ENCODE measurements at regions not wholly inside any gene's neighbourhood (a gene's known extent, or its start where the extent isn't known, plus 50 kb on each side); places are given as distances from the start of the nearest gene placed in this dataset.

- Mint-ChIP-seq H3K36me3 (no peaks in the 10 kb centered on the region), H3K9me3 (peaks cover 5 to 22% (median 18%) of the 10 kb centered on the region in 6 donors)
Observed at GRCh38 chr10:109706026-109706560, 217.2 kb downstream of the XPNPEP1 start.

GRCh38 chr10:109701633-109702215, 221.6 kb downstream of the XPNPEP1 start:
- no peak overlapping the region for H3K27ac Mint-ChIP-seq
- H3K4me1 Mint-ChIP-seq = no peaks in the 10 kb centered on the region
- DNase-seq = no peak
- no peaks in the 10 kb centered on the region for H3K36me3 Mint-ChIP-seq
- no peak overlapping the region for H3K4me3 Mint-ChIP-seq
- H3K9me3 Mint-ChIP-seq = peaks cover 0 to 7% (median 3%) of the 10 kb centered on the region in 6 donors
- peaks cover 0 to 3% (median 0%) of the 10 kb centered on the region in 3 donors for H3K27me3 Mint-ChIP-seq (ENCODE audit: low read depth in 3 of 3)

More at GRCh38 chr10:109706026-109706560, 217.2 kb downstream of the XPNPEP1 start:
- peaks cover 0 to 1% (median 0%) of the 10 kb centered on the region in 3 donors for H3K27me3 Mint-ChIP-seq (ENCODE audit: low read depth in 3 of 3)
- no peaks in the 10 kb centered on the region for H3K4me1 Mint-ChIP-seq
- H3K27ac Mint-ChIP-seq = no peak overlapping the region
- no peak overlapping the region for H3K4me3 Mint-ChIP-seq
- DNase-seq = no peak

DNA sequence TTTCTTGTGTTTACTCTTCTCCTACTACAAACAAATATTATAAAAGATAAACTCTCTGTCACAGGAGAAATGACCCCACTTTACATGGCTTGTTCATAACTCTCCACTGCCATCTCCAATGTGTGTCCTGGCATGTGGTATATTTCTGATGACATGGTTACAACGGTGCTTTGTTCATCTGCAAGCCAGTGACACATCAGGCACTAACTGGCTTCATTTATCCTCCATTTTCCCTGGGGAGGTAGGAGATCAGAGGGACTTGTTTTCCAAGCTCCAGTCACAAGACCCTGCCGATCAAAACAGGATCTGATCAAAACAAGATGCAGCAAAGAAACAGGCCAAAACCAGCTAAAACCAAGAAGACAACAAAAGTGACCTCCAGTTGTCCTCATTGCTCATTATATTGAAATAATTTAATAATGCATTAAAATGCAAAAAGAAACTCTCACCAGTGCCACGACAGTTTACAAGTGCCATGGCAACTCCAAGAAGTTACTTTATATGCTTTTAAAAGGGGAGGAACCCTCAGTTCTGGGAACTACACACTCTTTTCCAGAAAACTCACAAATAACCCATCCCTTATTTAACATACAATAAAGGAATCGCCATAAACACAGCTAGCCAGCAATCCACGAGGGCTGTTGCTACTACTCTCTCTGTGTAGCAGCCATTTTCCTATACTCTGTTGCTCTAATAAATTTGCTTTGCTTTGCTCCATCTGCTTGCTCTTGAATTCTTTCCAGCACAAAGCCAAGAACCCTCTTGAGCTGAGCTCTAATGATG, 224.2 kb downstream of the XPNPEP1 start:
- Mint-ChIP-seq H3K36me3 (no peaks in the 10 kb centered on the region), H3K9me3 (peaks cover 0 to 2% (median 0%) of the 10 kb centered on the region in 6 donors), H3K4me3 (no peak overlapping the region), H3K27me3 (ENCODE audit: low read depth in 3 of 3) (peaks cover 0 to 3% (median 1%) of the 10 kb centered on the region in 3 donors), H3K4me1 (no peaks in the 10 kb centered on the region), H3K27ac (no peak overlapping the region)
- no peak for DNase-seq

- Mint-ChIP-seq H3K9me3 (peaks cover 0 to 2% (median 0%) of the 10 kb centered on the region in 6 donors), H3K27ac (no peak overlapping the region), H3K27me3 (ENCODE audit: low read depth in 3 of 3) (peaks cover 0 to 3% (median 1%) of the 10 kb centered on the region in 3 donors), H3K4me3 (no peak overlapping the region), H3K36me3 (no peaks in the 10 kb centered on the region), H3K4me1 (no peaks in the 10 kb centered on the region)
- DNase-seq = no peak
Observed at GRCh38 chr10:109698086-109698485, 225.2 kb downstream of the XPNPEP1 start.

- Mint-ChIP-seq H3K4me1 (no peaks in the 10 kb centered on the region), H3K9me3 (peaks cover 0 to 3% (median under 1%) of the 10 kb centered on the region in 6 donors), H3K4me3 (no peak overlapping the region), H3K27me3 (ENCODE audit: low read depth in 3 of 3) (peaks cover 0 to 5% (median 3%) of the 10 kb centered on the region in 3 donors), H3K27ac (no peak overlapping the region), H3K36me3 (no peaks in the 10 kb centered on the region)
- DNase-seq = no peak
Observed at GRCh38 chr10:109696981-109697775, 226.1 kb downstream of the XPNPEP1 start.

DNA sequence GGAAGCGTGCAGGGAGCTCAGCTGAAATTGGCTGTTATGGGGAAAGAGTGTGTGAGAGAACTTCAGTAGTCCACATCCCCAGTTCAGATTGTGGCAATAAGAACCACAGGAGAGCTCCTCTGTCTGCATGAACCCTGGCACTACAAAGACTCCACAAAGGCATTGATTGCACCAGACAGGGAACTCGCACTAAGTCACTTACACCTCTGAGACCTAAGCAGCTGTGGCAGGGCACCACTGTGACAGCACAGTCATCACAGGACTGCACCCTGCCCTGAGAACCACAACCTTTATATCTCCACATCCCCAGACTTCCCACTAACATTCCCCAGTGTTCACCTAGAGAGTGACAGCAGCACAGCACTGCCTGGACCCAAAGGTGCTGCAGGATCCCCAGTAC, 226.8 kb downstream of the XPNPEP1 start:
- Mint-ChIP-seq H3K4me3 (no peak overlapping the region), H3K27me3 (ENCODE audit: low read depth in 3 of 3) (peaks cover 0 to 5% (median 3%) of the 10 kb centered on the region in 3 donors), H3K9me3 (peaks cover 0 to 5% (median under 1%) of the 10 kb centered on the region in 6 donors), H3K36me3 (no peaks in the 10 kb centered on the region), H3K4me1 (no peaks in the 10 kb centered on the region), H3K27ac (no peak overlapping the region)
- DNase-seq = no peak

DNA sequence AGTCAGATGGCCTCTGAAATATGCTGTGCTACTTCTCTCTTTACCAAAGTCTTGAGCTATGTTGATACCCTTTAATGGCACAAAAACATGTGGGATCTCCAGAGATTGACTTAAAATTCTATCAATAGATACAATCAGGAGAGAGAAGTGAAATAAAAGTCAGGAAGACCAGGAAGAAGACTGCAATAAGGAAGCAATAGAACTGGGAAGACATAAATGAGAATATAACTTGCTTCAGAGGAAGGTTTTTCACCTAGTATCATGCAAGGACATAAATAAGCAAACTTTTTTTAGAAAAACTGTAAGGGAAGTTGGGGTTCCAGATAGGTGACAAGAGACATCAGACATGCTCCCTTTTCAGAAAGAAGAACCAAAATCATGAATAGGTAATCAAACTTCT, 227.3 kb downstream of the XPNPEP1 start:
- no peaks in the 10 kb centered on the region for H3K4me1 Mint-ChIP-seq
- H3K36me3 Mint-ChIP-seq = no peaks in the 10 kb centered on the region

DNA sequence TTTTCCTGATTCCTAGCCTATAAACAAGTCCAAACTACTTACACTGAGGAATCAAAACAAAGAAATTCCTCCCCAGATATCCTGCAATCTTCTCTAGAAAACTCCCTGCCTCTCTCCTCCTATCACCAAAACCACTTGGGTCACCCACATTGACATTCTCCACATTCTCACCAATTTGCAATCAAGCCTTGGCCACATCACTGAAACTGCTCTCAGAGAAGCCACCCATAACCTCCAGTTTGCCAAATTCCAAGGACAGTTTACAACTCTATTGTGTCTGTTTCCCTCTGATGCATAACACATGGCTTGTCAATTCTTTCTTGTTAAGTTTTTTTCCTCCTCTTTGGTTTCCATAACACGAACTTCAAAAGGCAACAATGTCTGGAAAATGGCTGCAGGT, 233.5 kb downstream of the XPNPEP1 start:
- no peaks in the 10 kb centered on the region for H3K36me3 Mint-ChIP-seq
- H3K4me3 Mint-ChIP-seq = no peak overlapping the region
- peaks cover 0 to 4% (median 1%) of the 10 kb centered on the region in 3 donors for H3K27me3 Mint-ChIP-seq (ENCODE audit: low read depth in 3 of 3)
- no peak overlapping the region for H3K27ac Mint-ChIP-seq
- no peak for DNase-seq
- H3K9me3 Mint-ChIP-seq = peaks cover 0 to 9% (median 2%) of the 10 kb centered on the region in 6 donors
- no peaks in the 10 kb centered on the region for H3K4me1 Mint-ChIP-seq

More for the DNA sequence above, 227.3 kb downstream of the XPNPEP1 start:
- DNase-seq = no peak
- Mint-ChIP-seq H3K9me3 (peaks cover 0 to 5% (median under 1%) of the 10 kb centered on the region in 6 donors), H3K27ac (no peak overlapping the region), H3K4me3 (no peak overlapping the region), H3K27me3 (ENCODE audit: low read depth in 3 of 3) (peaks cover 0 to 5% (median 3%) of the 10 kb centered on the region in 3 donors)

DNA sequence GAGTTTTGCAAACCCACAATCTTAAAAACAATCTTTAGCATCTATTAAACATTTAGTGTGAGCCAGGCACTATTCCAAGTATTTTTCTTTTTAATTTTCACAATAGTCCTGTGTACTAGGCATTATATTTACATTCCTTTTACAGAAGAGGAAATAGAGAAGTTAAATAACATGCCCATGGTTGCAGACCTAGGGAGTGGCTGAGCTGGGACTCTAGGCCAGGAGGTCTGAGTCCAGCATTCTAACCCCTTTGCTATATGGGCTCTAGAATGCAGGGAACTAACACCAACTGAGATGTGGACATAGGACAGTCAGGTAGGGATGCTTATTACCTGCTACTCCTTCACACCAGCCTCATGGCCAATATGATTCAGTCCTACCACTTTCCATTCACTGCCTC, 243.8 kb downstream of the XPNPEP1 start:
- Mint-ChIP-seq H3K4me1 (no peaks in the 10 kb centered on the region), H3K27me3 (ENCODE audit: low read depth in 3 of 3) (peaks cover 0 to 4% (median 2%) of the 10 kb centered on the region in 3 donors), H3K9me3 (peaks cover 0 to 4% (median 2%) of the 10 kb centered on the region in 6 donors), H3K36me3 (no peaks in the 10 kb centered on the region), H3K27ac (no peak overlapping the region), H3K4me3 (no peak overlapping the region)
- no peak for DNase-seq

GRCh38 chr10:109678857-109679256, 244.5 kb downstream of the XPNPEP1 start:
- H3K36me3 Mint-ChIP-seq = no peaks in the 10 kb centered on the region
- H3K27ac Mint-ChIP-seq = no peak overlapping the region
- DNase-seq = no peak
- no peaks in the 10 kb centered on the region for H3K9me3 Mint-ChIP-seq
- peaks cover 0 to 4% (median 0%) of the 10 kb centered on the region in 3 donors for H3K27me3 Mint-ChIP-seq (ENCODE audit: low read depth in 3 of 3)
- no peaks in the 10 kb centered on the region for H3K4me1 Mint-ChIP-seq
- no peak overlapping the region for H3K4me3 Mint-ChIP-seq

DNA sequence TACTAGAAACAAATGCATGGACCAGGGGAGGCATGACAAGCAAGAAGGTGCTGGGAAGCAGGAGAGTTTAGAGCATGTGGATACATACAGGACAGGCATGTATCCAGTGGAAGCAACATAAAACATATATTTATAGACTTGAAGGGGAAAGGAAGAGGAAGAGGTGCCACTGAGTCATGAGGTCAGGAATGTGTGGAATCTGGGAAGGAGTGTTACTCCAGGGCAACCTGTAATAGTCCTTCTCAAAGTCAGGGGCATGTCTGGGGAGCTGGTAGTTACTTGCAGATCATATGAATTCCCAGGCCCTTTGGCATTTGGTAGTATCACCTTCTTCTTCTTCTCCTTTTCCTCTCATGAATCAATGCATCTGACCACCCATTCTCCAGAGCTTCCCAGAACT, 246.6 kb downstream of the XPNPEP1 start:
- DNase-seq = no peak
- Mint-ChIP-seq H3K27ac (no peak overlapping the region), H3K9me3 (peaks cover 0 to 3% (median 0%) of the 10 kb centered on the region in 6 donors), H3K27me3 (ENCODE audit: low read depth in 3 of 3) (peaks cover 0 to 4% (median 0%) of the 10 kb centered on the region in 3 donors), H3K4me1 (no peaks in the 10 kb centered on the region), H3K4me3 (no peak overlapping the region), H3K36me3 (no peaks in the 10 kb centered on the region)

GRCh38 chr10:109668703-109669102, 254.6 kb downstream of the XPNPEP1 start:
- no peak overlapping the region for H3K4me3 Mint-ChIP-seq
- H3K9me3 Mint-ChIP-seq = peaks cover 0 to 5% (median 2%) of the 10 kb centered on the region in 6 donors
- H3K27ac Mint-ChIP-seq = no peak overlapping the region
- H3K4me1 Mint-ChIP-seq = no peaks in the 10 kb centered on the region
- no peak for DNase-seq
- H3K27me3 Mint-ChIP-seq (ENCODE audit: low read depth in 3 of 3) = peaks cover 0 to 1% (median 0%) of the 10 kb centered on the region in 3 donors
- no peaks in the 10 kb centered on the region for H3K36me3 Mint-ChIP-seq

- Mint-ChIP-seq H3K9me3 (peaks cover 0 to 3% (median 2%) of the 10 kb centered on the region in 6 donors), H3K27me3 (ENCODE audit: low read depth in 3 of 3) (peaks cover 0 to 1% (median 0%) of the 10 kb centered on the region in 3 donors), H3K4me3 (no peak overlapping the region), H3K4me1 (no peaks in the 10 kb centered on the region), H3K27ac (no peak overlapping the region), H3K36me3 (no peaks in the 10 kb centered on the region)
- DNase-seq = no peak
Observed at GRCh38 chr10:109668154-109668665, 255.1 kb downstream of the XPNPEP1 start.
